ENCODE measurements at regions not wholly inside any gene's neighbourhood (a gene's known extent, or its start where the extent isn't known, plus 50 kb on each side); places are given as distances from the start of the nearest gene placed in this dataset.

GRCh38 chr7:26489391-26489790 is 197.7 kb downstream of the SNX10 start:
- ChIA-PET RAD21 (ENCODE audit: low non-redundant PET in 1 of 2, low total read pairs in 2 of 2, uncharacterized antibody in 2 of 2, unreplicated experiment in 2 of 2) (no interaction called here), POLR2A (no interaction called here), CTCF (no interaction called here)
- H4K20me1 ChIP-seq (ENCODE audit: insufficient read depth): no peaks in the 10 kb centered on the region
- no peaks in the 10 kb centered on the region for H3K36me3 ChIP-seq (ENCODE audit: control insufficient read depth in 1 of 2, insufficient read depth in 2 of 2, low read length in 2 of 2)
- no peak for ATAC-seq
- H3K27me3 ChIP-seq (ENCODE audit: insufficient read depth, low read length): no peaks in the 10 kb centered on the region
- no peak overlapping the region for H3K4me3 ChIP-seq (replicated peaks in 1 of 2; ENCODE audit: low read depth in 1 of 2, low read length in 2 of 2)
- no peaks in the 10 kb centered on the region; a peak in 1 of 4 replicates for H3K4me1 ChIP-seq (ENCODE audit: control insufficient read depth in 1 of 2, insufficient read depth in 2 of 2, low read length in 2 of 2)
- intact Hi-C loops (cut with micrococcal nuclease): no loop called here
- no peaks in the 10 kb centered on the region for H3K9me3 ChIP-seq (ENCODE audit: control insufficient read depth in 1 of 2, insufficient read depth in 1 of 2, low read depth in 1 of 2, low read length in 2 of 2)
- TF ChIP-seq YY1 (IDR thresholded peaks at IDR 0.05; ENCODE audit: extremely low read depth, insufficient replicate concordance, low read depth, low read length) (no peak), FOSL1 (IDR thresholded peaks at IDR 0.05; ENCODE audit: low read depth) (no peak), POLR2AphosphoS5 (IDR thresholded peaks at IDR 0.05; ENCODE audit: low read depth, low read length) (no peak), SP1 (IDR thresholded peaks at IDR 0.05; ENCODE audit: low read depth) (no peak)
- H3K4me2 ChIP-seq (ENCODE audit: low read length): no peak overlapping the region
- H3K9me2 ChIP-seq (ENCODE audit: insufficient read depth): no peaks in the 10 kb centered on the region
- no TSS peak for BruUV-seq (replicated peaks)
- no peak overlapping the region for H3K27ac ChIP-seq (ENCODE audit: low read depth, low read length)
- DNase-seq (ENCODE audit: low read depth, low spot score): no peak
- H2AFZ ChIP-seq (ENCODE audit: low read depth, low read length, poor library complexity, severe bottlenecking): no peak overlapping the region
- H3K79me2 ChIP-seq (ENCODE audit: insufficient read depth, low read length): no peaks in the 10 kb centered on the region
- no peak overlapping the region for H3K9ac ChIP-seq (ENCODE audit: low read length)

GRCh38 chr7:26489906-26490639 is 198.4 kb downstream of the SNX10 start:
- H3K4me2 ChIP-seq (ENCODE audit: low read length): no peak overlapping the region
- H4K20me1 ChIP-seq (ENCODE audit: insufficient read depth): no peaks in the 10 kb centered on the region
- H3K36me3 ChIP-seq (ENCODE audit: control insufficient read depth in 1 of 2, insufficient read depth in 2 of 2, low read length in 2 of 2): no peaks in the 10 kb centered on the region
- no peak for ATAC-seq
- H3K9me2 ChIP-seq (ENCODE audit: insufficient read depth): no peaks in the 10 kb centered on the region
- H3K27me3 ChIP-seq (ENCODE audit: insufficient read depth, low read length): no peaks in the 10 kb centered on the region
- CTCF ChIA-PET: no interaction called here
- no peak for DNase-seq (ENCODE audit: low read depth, low spot score)
- H3K79me2 ChIP-seq (ENCODE audit: insufficient read depth, low read length): no peaks in the 10 kb centered on the region
- H3K27ac ChIP-seq (ENCODE audit: low read depth, low read length): no peak overlapping the region
- TF ChIP-seq RAD21 (IDR thresholded peaks at IDR 0.05; ENCODE audit: low read depth): no peak
- BruUV-seq (replicated peaks): no TSS peak
- H3K9ac ChIP-seq (ENCODE audit: low read length): no peak overlapping the region
- H3K4me3 ChIP-seq (replicated peaks in 1 of 2; ENCODE audit: low read depth in 1 of 2, low read length in 2 of 2): no peak overlapping the region
- POLR2A ChIA-PET: no interaction called here
- H3K4me1 ChIP-seq (ENCODE audit: control insufficient read depth in 1 of 2, insufficient read depth in 2 of 2, low read length in 2 of 2): no peaks in the 10 kb centered on the region; a peak in 1 of 4 replicates
- H2AFZ ChIP-seq (ENCODE audit: low read depth, low read length, poor library complexity, severe bottlenecking): no peak overlapping the region
- intact Hi-C loops (cut with micrococcal nuclease): no loop called here
- RAD21 ChIA-PET (ENCODE audit: low non-redundant PET in 1 of 2, low total read pairs in 2 of 2, uncharacterized antibody in 2 of 2, unreplicated experiment in 2 of 2): no interaction called here
- H3K9me3 ChIP-seq (ENCODE audit: control insufficient read depth in 1 of 2, insufficient read depth in 1 of 2, low read depth in 1 of 2, low read length in 2 of 2): no peaks in the 10 kb centered on the region
